OCI-LY7 (cell line): ENCODE measurements at regions not wholly inside any gene's neighbourhood (a gene's known extent, or its start where the extent isn't known, plus 50 kb on each side); places are given as distances from the start of the nearest gene placed in this dataset.

ENCODE experiments used
- CTCF ChIP-seq: fragments of 200-600 bp; sonication (generic); conservative IDR thresholded peaks from 2 replicates; pipeline ENCODE4 v1.5.1; 2014; ENCODE audit warnings: mild to moderate bottlenecking, antibody characterized with exemption, low read length, moderate library complexity, mixed read lengths
- EZH2phosphoT487 ChIP-seq: fragments of 200-600 bp; sonication (generic); IDR thresholded peaks from 2 replicates; pipeline ENCODE4 v1.6.1; 2018; ENCODE audit warnings: low read depth, borderline replicate concordance, mild to moderate bottlenecking, mixed run types, antibody characterized with exemption, low read length, moderate library complexity, mixed read lengths

GRCh38 chr12:94834036-94834625, 169.4 kb downstream of the NDUFA12 start:
- TF ChIP-seq CTCF (no peak), EZH2phosphoT487 (no peak)
